ENCODE measurements at regions not wholly inside any gene's neighbourhood (a gene's known extent, or its start where the extent isn't known, plus 50 kb on each side); places are given as distances from the start of the nearest gene placed in this dataset.

- H3K9me3 ChIP-seq (replicated peaks; ENCODE audit: insufficient read depth, low read length) = no peaks in the 10 kb centered on the region
- no peak overlapping the region for H3K4me2 ChIP-seq (ENCODE audit: low read depth, low read length)
Observed at GRCh38 chr22:48615171-48616008, 1212.3 kb downstream of the BRD1 start.

GRCh38 chr22:48613566-48614200 is 1214.0 kb downstream of the BRD1 start:
- Histone ChIP-seq H3K9me2 (replicated peaks; ENCODE audit: insufficient read depth, low read length) (no peaks in the 10 kb centered on the region), H3K27me3 (replicated peaks; ENCODE audit: insufficient read depth, low read length) (no peaks in the 10 kb centered on the region), H3K79me2 (ENCODE audit: low read length) (peaks cover 12% of the 10 kb centered on the region; the same call in 1 of the 2 replicates), H3K27ac (ENCODE audit: low read length) (no peak overlapping the region), H3K9ac (ENCODE audit: low read length) (no peak overlapping the region), H3K36me3 (replicated peaks; ENCODE audit: insufficient read depth, low read length) (no peaks in the 10 kb centered on the region), H3K4me3 (ENCODE audit: low read length) (no peak overlapping the region), H4K20me1 (ENCODE audit: insufficient read depth, low read length) (no peaks in the 10 kb centered on the region), H3F3A (ENCODE audit: insufficient read depth, low read length) (no peaks in the 10 kb centered on the region), H3K4me2 (ENCODE audit: low read depth, low read length) (no peak overlapping the region), H3K4me1 (ENCODE audit: low read length) (no peaks in the 10 kb centered on the region), H2AFZ (ENCODE audit: low read length) (no peak overlapping the region), H3K9me3 (replicated peaks; ENCODE audit: insufficient read depth, low read length) (no peaks in the 10 kb centered on the region)
- TF ChIP-seq EZH2 (optimal IDR thresholded peaks at IDR 0.05; ENCODE audit: low read depth, low read length) (no peak), CTCF (IDR thresholded peaks at IDR 0.05; ENCODE audit: low read length) (no peak), EZH2phosphoT487 (IDR thresholded peaks at IDR 0.05; ENCODE audit: low read length) (no peak)
- no peak for DNase-seq

More at GRCh38 chr22:48615171-48616008, 1212.3 kb downstream of the BRD1 start:
- H3K4me1 ChIP-seq (ENCODE audit: low read length) = no peaks in the 10 kb centered on the region
- H3K27ac ChIP-seq (ENCODE audit: low read length) = no peak overlapping the region
- DNase-seq = no peak
- no peak overlapping the region for H3K4me3 ChIP-seq (ENCODE audit: low read length)
- no peaks in the 10 kb centered on the region for H4K20me1 ChIP-seq (ENCODE audit: insufficient read depth, low read length)
- H3F3A ChIP-seq (ENCODE audit: insufficient read depth, low read length) = no peaks in the 10 kb centered on the region
- H3K79me2 ChIP-seq (ENCODE audit: low read length) = peaks cover 6% of the 10 kb centered on the region; the same call in 1 of the 2 replicates
- TF ChIP-seq EZH2 (optimal IDR thresholded peaks at IDR 0.05; ENCODE audit: low read depth, low read length) (no peak), EZH2phosphoT487 (IDR thresholded peaks at IDR 0.05; ENCODE audit: low read length) (no peak), CTCF (IDR thresholded peaks at IDR 0.05; ENCODE audit: low read length) (no peak)
- H3K36me3 ChIP-seq (replicated peaks; ENCODE audit: insufficient read depth, low read length) = no peaks in the 10 kb centered on the region
- no peaks in the 10 kb centered on the region for H3K27me3 ChIP-seq (replicated peaks; ENCODE audit: insufficient read depth, low read length)
- H3K9ac ChIP-seq (ENCODE audit: low read length) = no peak overlapping the region
- H2AFZ ChIP-seq (ENCODE audit: low read length) = no peak overlapping the region
- H3K9me2 ChIP-seq (replicated peaks; ENCODE audit: insufficient read depth, low read length) = no peaks in the 10 kb centered on the region

GRCh38 chr22:48612077-48612995 is 1215.3 kb downstream of the BRD1 start:
- H3K36me3 ChIP-seq (replicated peaks; ENCODE audit: insufficient read depth, low read length) = no peaks in the 10 kb centered on the region
- H3K9me2 ChIP-seq (replicated peaks; ENCODE audit: insufficient read depth, low read length) = no peaks in the 10 kb centered on the region
- no peaks in the 10 kb centered on the region for H4K20me1 ChIP-seq (ENCODE audit: insufficient read depth, low read length)
- no peak for DNase-seq
- no peaks in the 10 kb centered on the region for H3K27me3 ChIP-seq (replicated peaks; ENCODE audit: insufficient read depth, low read length)
- no peaks in the 10 kb centered on the region for H3K9me3 ChIP-seq (replicated peaks; ENCODE audit: insufficient read depth, low read length)
- no peak overlapping the region for H3K4me2 ChIP-seq (ENCODE audit: low read depth, low read length)
- no peak overlapping the region for H2AFZ ChIP-seq (ENCODE audit: low read length)
- no peaks in the 10 kb centered on the region for H3K4me1 ChIP-seq (ENCODE audit: low read length)
- no peak for TF ChIP-seq EZH2 (optimal IDR thresholded peaks at IDR 0.05; ENCODE audit: low read depth, low read length)
- H3K4me3 ChIP-seq (ENCODE audit: low read length) = no peak overlapping the region
- H3K79me2 ChIP-seq (ENCODE audit: low read length) = peaks cover 15% of the 10 kb centered on the region
- H3K9ac ChIP-seq (ENCODE audit: low read length) = no peak overlapping the region
- no peaks in the 10 kb centered on the region for H3F3A ChIP-seq (ENCODE audit: insufficient read depth, low read length)
- no peak overlapping the region for H3K27ac ChIP-seq (ENCODE audit: low read length)

Data from MM.1S (cell line).